ENCODE measurements at regions not wholly inside any gene's neighbourhood (a gene's known extent, or its start where the extent isn't known, plus 50 kb on each side); places are given as distances from the start of the nearest gene placed in this dataset.
"Not testable (repeated sequence)": the region's sequence is repeated elsewhere in the genome, so short reads cannot be mapped to it uniquely, and the experiment has no call there.

- no peak for DNase-seq (ENCODE audit: low read depth in 2 of 3, low spot score in 1 of 3)
Measured at GRCh38 chr5:91538179-91538578, 155.1 kb upstream of the ARRDC3 start.

- no peak for DNase-seq (ENCODE audit: low read depth in 2 of 3, low spot score in 1 of 3)
Measured at GRCh38 chr5:91535499-91535898, 152.4 kb upstream of the ARRDC3 start.

GRCh38 chr5:91534332-91534731 is 151.2 kb upstream of the ARRDC3 start:
- no peak for DNase-seq (ENCODE audit: low read depth in 2 of 3, low spot score in 1 of 3)

GRCh38 chr5:91532779-91533178 is 149.7 kb upstream of the ARRDC3 start:
- DNase-seq (ENCODE audit: low read depth in 2 of 3, low spot score in 1 of 3), result no peak

GRCh38 chr5:91532281-91532680 is 149.2 kb upstream of the ARRDC3 start:
- DNase-seq (ENCODE audit: low read depth in 2 of 3, low spot score in 1 of 3), result no peak

- no peak for DNase-seq (ENCODE audit: low read depth in 2 of 3, low spot score in 1 of 3)
Measured at GRCh38 chr5:91528831-91529230, 145.7 kb upstream of the ARRDC3 start.

GRCh38 chr5:91521785-91522184 is 138.7 kb upstream of the ARRDC3 start:
- no peak for DNase-seq (ENCODE audit: low read depth in 2 of 3, low spot score in 1 of 3)

GRCh38 chr5:91521334-91521733 is 138.2 kb upstream of the ARRDC3 start:
- no peak for DNase-seq (ENCODE audit: low read depth in 2 of 3, low spot score in 1 of 3)

GRCh38 chr5:91514400-91514799 is 131.3 kb upstream of the ARRDC3 start:
- DNase-seq (ENCODE audit: low read depth in 2 of 3, low spot score in 1 of 3), result no peak

GRCh38 chr5:91503321-91503720 is 120.2 kb upstream of the ARRDC3 start:
- DNase-seq (ENCODE audit: low read depth in 2 of 3, low spot score in 1 of 3), result no peak

- DNase-seq (ENCODE audit: low read depth in 2 of 3, low spot score in 1 of 3), result no peak
Measured at GRCh38 chr5:91500758-91501157, 117.6 kb upstream of the ARRDC3 start.

- peak in 1 of 3 donors; percentile 4 for DNase-seq (ENCODE audit: low read depth in 2 of 3, low spot score in 1 of 3)
Measured at GRCh38 chr5:91499943-91500531, 116.9 kb upstream of the ARRDC3 start.

- DNase-seq (ENCODE audit: low read depth in 2 of 3, low spot score in 1 of 3), result no peak
Measured at GRCh38 chr5:91495699-91496098, 112.6 kb upstream of the ARRDC3 start.

- DNase-seq (ENCODE audit: low read depth in 2 of 3, low spot score in 1 of 3), result no peak
Measured at GRCh38 chr5:91494447-91494996, 111.4 kb upstream of the ARRDC3 start.

GRCh38 chr5:91493086-91493485 is 110.0 kb upstream of the ARRDC3 start:
- no peak for DNase-seq (ENCODE audit: low read depth in 2 of 3, low spot score in 1 of 3)

- DNase-seq (ENCODE audit: low read depth in 2 of 3, low spot score in 1 of 3), result no peak
Measured at GRCh38 chr5:91491229-91491628, 108.1 kb upstream of the ARRDC3 start.

GRCh38 chr5:91490316-91490715 is 107.2 kb upstream of the ARRDC3 start:
- DNase-seq (ENCODE audit: low read depth in 2 of 3, low spot score in 1 of 3), result no peak

- no peak for DNase-seq (ENCODE audit: low read depth in 2 of 3, low spot score in 1 of 3)
Measured at GRCh38 chr5:91487420-91487819, 104.3 kb upstream of the ARRDC3 start.

- no peak for DNase-seq (ENCODE audit: low read depth in 2 of 3, low spot score in 1 of 3)
Measured at GRCh38 chr5:91486638-91487037, 103.5 kb upstream of the ARRDC3 start.

- no peak for DNase-seq (ENCODE audit: low read depth in 2 of 3, low spot score in 1 of 3)
Measured at GRCh38 chr5:91484662-91485061, 101.5 kb upstream of the ARRDC3 start.

GRCh38 chr5:91479376-91479775 is 96.3 kb upstream of the ARRDC3 start:
- not testable (repeated sequence) for DNase-seq (ENCODE audit: low read depth in 2 of 3, low spot score in 1 of 3)

GRCh38 chr5:91478096-91478495 is 95.0 kb upstream of the ARRDC3 start:
- DNase-seq (ENCODE audit: low read depth in 2 of 3, low spot score in 1 of 3), result no peak

- no peak for DNase-seq (ENCODE audit: low read depth in 2 of 3, low spot score in 1 of 3)
Measured at GRCh38 chr5:91477408-91477807, 94.3 kb upstream of the ARRDC3 start.

Measured in stimulated activated CD4-positive, alpha-beta T cell treated with anti-CD3 and anti-CD28 coated beads, Interleukin-12 subunit alpha, Interleukin-12 subunit beta, amount 100 ng/mL, for 48 hours (primary cell).